KBM-7 (cell line): ENCODE measurements at regions not wholly inside any gene's neighbourhood (a gene's known extent, or its start where the extent isn't known, plus 50 kb on each side); places are given as distances from the start of the nearest gene placed in this dataset.
"Not testable (repeated sequence)": the region's sequence is repeated elsewhere in the genome, so short reads cannot be mapped to it uniquely, and the experiment has no call there.

Experiments
- DNase-seq: peaks from one replicate; pipeline ENCODE4 v3.0.0-alpha.2; 2015
- in situ Hi-C: fragments of 300-500 bp; cut with MboI; formaldehyde crosslinking; loops from 2 replicates; pipeline ENCODE4 v1.14.3; 2020; ENCODE audit warnings: low sequenced_read_pairs, low pct_unique_long_range_greater_than_20kb, mixed read lengths

GRCh38 chr6:104676679-104677078, 183.0 kb downstream of the HACE1 start:
- DNase-seq, in situ Hi-C loops: not testable (repeated sequence)

GRCh38 chr6:104675161-104675560, 184.6 kb downstream of the HACE1 start:
- in situ Hi-C loops, DNase-seq: not testable (repeated sequence)

GRCh38 chr6:104673078-104673477, 186.6 kb downstream of the HACE1 start:
- in situ Hi-C loops, DNase-seq: not testable (repeated sequence)

- DNase-seq, in situ Hi-C loops: not testable (repeated sequence)
These were observed 188.2 kb downstream of the HACE1 start for GRCh38 chr6:104671591-104671891.

- DNase-seq, in situ Hi-C loops: not testable (repeated sequence)
These were observed 188.7 kb downstream of the HACE1 start for GRCh38 chr6:104670834-104671590.

GRCh38 chr6:104669483-104669882, 190.2 kb downstream of the HACE1 start:
- in situ Hi-C loops, result no loop called here
- DNase-seq, result no peak

GRCh38 chr6:104656235-104656634, 203.5 kb downstream of the HACE1 start:
- no peak for DNase-seq
- in situ Hi-C loops, result no loop called here

GRCh38 chr6:104653781-104654180, 205.9 kb downstream of the HACE1 start:
- peak; percentile 11 for DNase-seq
- in situ Hi-C loops, result no loop called here

GRCh38 chr6:104648347-104648746, 211.4 kb downstream of the HACE1 start:
- DNase-seq, result no peak
- in situ Hi-C loops, result no loop called here

GRCh38 chr6:104644848-104645247, 214.9 kb downstream of the HACE1 start:
- in situ Hi-C loops, result no loop called here
- no peak for DNase-seq

GRCh38 chr6:104642871-104643270, 216.8 kb downstream of the HACE1 start:
- no peak for DNase-seq
- in situ Hi-C loops, result no loop called here

- in situ Hi-C loops, result no loop called here
- no peak for DNase-seq
These were observed 219.0 kb downstream of the HACE1 start for GRCh38 chr6:104640761-104641160.

- peak; percentile 40 for DNase-seq
- in situ Hi-C loops, result no loop called here
These were observed 219.5 kb downstream of the HACE1 start for GRCh38 chr6:104640150-104640700.

- peak; percentile 36 for DNase-seq
- in situ Hi-C loops, result no loop called here
These were observed 220.1 kb downstream of the HACE1 start for GRCh38 chr6:104639668-104640067.

GRCh38 chr6:104638841-104639290, 220.9 kb downstream of the HACE1 start:
- peak; percentile 88 for DNase-seq
- in situ Hi-C loops, result no loop called here

GRCh38 chr6:104633125-104633524, 226.6 kb downstream of the HACE1 start:
- DNase-seq, result no peak
- in situ Hi-C loops, result no loop called here

GRCh38 chr6:104632588-104632987, 227.1 kb downstream of the HACE1 start:
- in situ Hi-C loops, result no loop called here
- no peak for DNase-seq

GRCh38 chr6:104630955-104631354, 228.8 kb downstream of the HACE1 start:
- no peak for DNase-seq
- in situ Hi-C loops, result no loop called here

GRCh38 chr6:104630522-104630921, 229.2 kb downstream of the HACE1 start:
- no peak for DNase-seq
- in situ Hi-C loops, result no loop called here

- no peak for DNase-seq
- in situ Hi-C loops, result no loop called here
These were observed 229.9 kb downstream of the HACE1 start for GRCh38 chr6:104629826-104630225.

GRCh38 chr6:104625536-104625935, 234.2 kb downstream of the HACE1 start:
- in situ Hi-C loops, result no loop called here
- DNase-seq, result no peak
